D721Med (cell line): ENCODE measurements at regions not wholly inside any gene's neighbourhood (a gene's known extent, or its start where the extent isn't known, plus 50 kb on each side); places are given as distances from the start of the nearest gene placed in this dataset.

Experiments
- DNase-seq: peaks from one replicate; pipeline ENCODE4 v3.0.0; 2011; ENCODE audit warnings: low spot score; ENCODE audit not compliant: insufficient read length
- FAIRE-seq: peaks from 2 replicates; lab custom pipeline; 2011; peaks lifted over from hg19 to GRCh38; lab: Jason Lieb, UNC
- TF ChIP-seq, protein P1 (sequence below): IDR thresholded peaks from 2 replicates; pipeline ENCODE4 v1.5.1; 2012; ENCODE audit warnings: mild to moderate bottlenecking, control low read depth; ENCODE audit not compliant: insufficient read depth; ENCODE audit errors: missing control alignments

DNA sequence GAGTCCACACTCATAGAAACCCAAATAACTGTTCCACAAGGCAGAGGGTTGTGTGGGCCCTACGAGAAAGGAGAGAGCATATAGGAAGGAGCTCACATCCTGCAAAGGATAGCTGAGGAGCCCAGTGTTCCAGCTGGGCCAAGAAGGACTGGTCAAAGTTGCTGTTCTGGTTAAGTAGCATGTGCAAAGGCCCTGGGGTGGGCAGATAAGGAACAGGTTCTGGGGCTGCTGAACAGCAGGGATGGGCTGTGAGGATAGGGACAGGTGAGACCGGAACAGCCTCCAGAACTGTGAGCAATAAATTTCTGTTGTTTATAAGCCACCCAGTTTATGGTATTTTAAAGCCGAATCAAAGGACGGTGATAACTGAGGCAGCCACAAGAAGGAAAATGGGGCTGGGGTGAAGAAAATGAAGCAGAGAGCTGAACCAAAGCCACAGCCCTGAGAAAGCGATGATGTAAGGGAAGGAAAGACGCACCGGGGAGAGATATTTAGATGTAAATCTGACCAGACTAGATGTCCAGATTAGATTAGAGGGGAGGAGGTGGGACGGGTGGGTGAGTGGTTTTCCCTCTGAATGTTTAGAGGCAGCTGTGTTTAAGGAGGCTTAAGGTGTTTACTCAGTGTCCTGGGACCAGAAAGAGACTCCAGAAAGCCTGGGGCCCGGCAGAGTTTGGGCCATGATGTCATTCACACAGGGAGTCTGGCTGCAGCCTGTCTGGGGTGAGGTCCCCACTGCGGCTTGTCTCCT, 180.8 kb upstream of the BCOR start:
- FAIRE-seq: no peak
- DNase-seq: no peak
- TF ChIP-seq, protein P1, sequence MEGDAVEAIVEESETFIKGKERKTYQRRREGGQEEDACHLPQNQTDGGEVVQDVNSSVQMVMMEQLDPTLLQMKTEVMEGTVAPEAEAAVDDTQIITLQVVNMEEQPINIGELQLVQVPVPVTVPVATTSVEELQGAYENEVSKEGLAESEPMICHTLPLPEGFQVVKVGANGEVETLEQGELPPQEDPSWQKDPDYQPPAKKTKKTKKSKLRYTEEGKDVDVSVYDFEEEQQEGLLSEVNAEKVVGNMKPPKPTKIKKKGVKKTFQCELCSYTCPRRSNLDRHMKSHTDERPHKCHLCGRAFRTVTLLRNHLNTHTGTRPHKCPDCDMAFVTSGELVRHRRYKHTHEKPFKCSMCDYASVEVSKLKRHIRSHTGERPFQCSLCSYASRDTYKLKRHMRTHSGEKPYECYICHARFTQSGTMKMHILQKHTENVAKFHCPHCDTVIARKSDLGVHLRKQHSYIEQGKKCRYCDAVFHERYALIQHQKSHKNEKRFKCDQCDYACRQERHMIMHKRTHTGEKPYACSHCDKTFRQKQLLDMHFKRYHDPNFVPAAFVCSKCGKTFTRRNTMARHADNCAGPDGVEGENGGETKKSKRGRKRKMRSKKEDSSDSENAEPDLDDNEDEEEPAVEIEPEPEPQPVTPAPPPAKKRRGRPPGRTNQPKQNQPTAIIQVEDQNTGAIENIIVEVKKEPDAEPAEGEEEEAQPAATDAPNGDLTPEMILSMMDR: no peak

DNA sequence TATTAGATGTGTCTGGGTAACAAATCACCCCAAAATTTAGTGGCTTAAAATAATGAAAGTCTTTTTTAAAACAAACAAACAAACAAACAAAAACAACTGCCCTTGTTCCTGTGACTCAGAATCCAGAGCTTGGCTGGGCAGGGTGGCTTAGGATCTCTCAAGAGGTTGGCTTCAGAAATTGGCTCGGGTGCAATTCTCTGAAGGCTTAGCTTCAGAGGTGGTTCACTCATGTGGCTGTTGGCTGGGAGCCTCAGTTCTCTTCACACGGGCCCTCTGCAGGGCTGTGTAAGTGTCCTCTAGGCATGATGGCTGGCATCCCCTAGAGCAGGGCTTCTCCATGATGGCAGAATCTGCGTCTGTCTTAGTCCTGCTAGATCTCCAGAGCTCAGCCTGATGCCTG, 179.9 kb upstream of the BCOR start:
- FAIRE-seq (no peak), DNase-seq (no peak)
- TF ChIP-seq, protein P1: no peak

DNA sequence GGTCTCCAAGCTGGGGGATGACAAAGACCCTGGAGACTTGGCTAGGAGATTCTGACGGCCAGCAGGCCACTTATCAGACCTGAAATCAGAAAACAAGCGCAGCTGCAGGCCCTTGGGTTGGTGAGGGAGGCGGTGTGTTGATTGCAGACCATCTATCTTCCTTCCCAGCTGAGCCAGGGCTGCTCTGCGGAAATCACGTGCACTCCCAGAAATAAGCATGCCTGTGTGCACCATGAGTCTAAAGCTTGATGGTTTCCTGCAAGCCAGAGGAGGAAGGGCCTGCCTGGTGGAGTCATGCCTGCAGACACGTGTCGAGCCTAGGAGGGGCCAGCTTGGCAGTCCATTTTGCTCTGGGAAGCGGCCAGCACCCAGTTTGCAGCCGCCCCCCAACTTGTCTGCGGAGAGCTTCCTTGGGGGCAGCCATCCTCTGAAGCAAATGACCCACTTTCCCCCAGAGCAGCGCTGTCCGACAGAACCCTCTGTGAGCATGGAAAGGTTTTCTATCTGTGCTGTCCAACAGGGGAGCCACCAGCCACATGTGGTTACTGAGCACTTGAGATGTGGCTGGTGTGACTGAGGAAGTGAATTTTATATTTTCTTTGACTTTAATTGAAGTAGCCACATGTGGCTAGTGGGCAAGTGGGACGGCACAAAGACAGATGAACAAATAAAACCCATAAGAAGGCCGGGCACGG, 175.7 kb upstream of the BCOR start:
- no peak for DNase-seq
- TF ChIP-seq, protein P1: no peak
- no peak for FAIRE-seq

DNA sequence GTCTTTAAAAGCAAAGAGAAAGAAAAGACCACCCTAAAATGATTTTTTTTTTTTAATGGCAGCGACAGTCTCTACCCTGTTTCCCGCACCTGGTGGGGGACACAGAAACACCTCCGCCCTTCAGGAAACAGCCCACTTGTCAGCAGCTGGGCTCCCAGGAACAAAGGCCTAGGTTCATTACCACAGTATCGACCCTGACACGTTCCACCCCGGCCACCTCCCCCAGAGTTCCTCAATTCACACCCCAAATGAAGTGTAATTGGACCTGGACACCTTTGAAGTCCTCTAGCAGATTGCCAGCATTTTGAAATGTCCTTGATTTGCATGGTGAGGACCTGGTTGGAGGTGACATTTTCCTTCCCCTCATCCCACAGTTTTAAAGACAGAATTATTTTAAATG, 175.0 kb upstream of the BCOR start:
- DNase-seq (no peak), FAIRE-seq (no peak)
- TF ChIP-seq, protein P1: no peak

DNA sequence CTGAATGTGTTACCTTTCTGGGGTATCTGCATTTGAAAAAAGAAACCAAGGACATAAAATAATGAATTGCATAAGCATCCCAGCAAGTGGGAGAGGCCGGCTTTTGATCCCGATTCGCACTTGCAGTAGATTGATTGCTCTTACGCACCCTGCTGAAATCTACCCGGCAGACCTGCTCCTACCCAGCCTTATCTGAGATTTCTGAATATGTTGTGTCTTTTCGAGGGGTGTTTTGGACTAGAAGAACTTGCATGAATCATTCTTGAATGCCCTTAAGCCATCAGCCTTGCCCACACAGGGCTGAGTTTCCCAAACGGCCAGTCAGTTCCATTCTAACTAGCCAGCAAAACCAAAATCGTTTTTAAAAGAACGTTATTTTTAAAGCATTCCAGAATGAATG, 174.4 kb upstream of the BCOR start:
- TF ChIP-seq, protein P1: no peak
- FAIRE-seq (no peak), DNase-seq (no peak)

DNA sequence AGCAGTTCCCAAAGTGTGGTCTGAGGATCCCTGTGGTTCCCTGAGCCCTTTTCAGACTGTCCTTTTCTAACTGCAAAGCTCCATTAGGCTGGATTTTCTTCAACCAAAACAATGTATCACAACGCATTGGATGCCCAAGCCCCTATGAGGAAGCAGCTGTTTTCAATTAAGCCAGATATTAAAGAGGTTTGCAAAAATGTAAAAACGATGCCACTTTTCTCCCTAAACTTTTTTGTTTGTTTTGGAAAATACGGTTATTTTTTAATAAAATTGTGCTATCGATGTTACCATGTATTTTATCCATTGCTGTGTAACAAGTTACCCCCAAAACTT, 170.4 kb upstream of the BCOR start:
- DNase-seq: no peak
- TF ChIP-seq, protein P1: no peak
- no peak for FAIRE-seq
